HG02759 (cell line): ENCODE measurements at regions not wholly inside any gene's neighbourhood (a gene's known extent, or its start where the extent isn't known, plus 50 kb on each side); places are given as distances from the start of the nearest gene placed in this dataset.

Experiments used
- ATAC-seq: cut with Tn5 transposase; IDR thresholded peaks from one replicate; pipeline ENCODE4 v1.9.1; 2021; ENCODE audit warnings: mild to moderate bottlenecking, moderate library complexity; ENCODE audit not compliant: unreplicated experiment

DNA sequence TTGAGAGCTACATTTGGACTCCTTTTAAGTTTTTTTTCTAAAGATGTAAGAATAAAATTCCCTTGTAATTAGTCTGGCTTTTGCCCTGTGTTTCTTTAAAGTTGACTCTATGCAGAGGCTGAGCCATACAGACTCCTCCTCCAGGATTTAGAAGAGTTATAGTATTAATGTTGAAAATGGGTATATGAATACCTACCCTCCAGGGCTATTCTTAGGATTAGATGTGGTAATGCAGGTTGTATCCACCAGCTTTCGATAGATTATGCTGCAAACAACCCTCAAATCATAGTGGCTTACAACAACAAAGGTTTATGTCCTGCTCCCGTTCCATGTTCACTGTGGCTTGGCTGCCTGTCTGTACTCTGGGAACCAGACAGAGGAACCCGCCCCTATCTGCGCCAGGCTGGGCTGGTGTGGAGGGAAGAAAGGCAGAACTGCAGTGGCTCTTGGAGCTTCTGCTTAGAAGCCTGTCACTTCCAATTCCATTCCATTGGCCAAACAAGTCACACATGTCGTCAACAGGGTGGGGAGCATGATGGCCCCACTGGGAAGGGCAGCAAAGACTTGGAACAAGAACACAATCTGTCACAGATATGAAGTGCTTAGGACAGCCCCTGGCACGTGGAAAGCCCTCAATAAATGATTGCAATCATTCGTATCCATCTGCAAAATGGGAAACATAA, 290.8 kb downstream of the FOXO1 start:
- no peak for ATAC-seq

DNA sequence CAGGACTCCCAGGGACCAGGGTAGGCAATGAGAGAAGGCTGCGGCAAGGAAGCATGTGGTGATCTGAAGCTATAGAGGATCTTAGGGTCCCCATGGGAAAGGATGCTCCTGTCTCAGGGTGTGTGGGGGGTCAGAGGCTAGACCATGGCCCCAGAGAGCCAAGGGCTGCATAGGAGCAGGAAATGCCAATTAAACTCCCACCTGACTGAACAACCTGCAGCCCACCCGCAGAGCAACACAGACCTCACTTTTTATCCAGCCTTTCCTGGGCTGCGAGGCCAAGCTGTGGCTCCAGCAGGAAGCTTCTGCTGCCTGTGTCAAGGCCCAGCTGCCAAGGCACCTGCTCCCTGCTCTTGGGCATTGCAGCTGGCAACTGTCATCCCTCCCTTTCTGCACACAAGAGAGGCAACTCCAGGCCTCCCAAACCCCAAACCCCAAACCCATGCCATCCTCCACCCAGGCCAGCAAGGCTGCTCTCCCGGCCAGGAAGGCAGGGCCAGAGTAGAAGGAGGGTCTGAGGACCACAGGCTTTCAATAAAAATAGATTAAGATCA, 290.1 kb downstream of the FOXO1 start:
- no peak for ATAC-seq

DNA sequence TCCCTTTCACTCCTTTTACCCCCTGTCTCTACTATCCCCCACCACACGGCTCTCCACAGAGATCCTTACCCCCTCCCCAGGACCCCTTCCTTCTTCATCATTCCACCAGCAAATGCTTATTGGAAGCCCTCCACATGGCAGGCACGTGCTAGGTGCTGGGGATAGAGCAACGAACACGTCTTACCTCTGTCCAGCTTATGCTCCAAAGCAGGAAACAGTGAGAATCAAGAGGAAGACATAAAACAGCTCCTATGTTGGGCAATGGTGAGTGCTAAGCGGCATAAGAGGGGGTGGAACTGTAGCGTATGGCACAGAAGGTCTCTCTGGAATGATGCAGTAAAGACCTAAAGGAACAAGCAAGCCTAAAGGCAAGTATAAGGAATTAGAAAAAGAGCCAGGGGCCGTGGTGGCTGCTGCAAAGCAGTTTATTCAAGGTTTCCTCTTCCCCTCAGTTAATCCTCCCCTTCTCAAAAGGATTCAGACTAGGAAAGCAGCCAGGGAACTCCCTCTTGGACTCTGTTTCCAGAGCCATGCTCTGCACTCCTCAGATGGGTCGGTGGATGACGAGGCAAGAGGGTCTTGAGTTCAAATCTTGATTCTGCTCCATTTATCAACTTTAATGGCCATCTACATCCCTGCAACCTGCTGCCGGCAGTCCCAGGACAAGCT, 289.4 kb downstream of the FOXO1 start:
- ATAC-seq = no peak

DNA sequence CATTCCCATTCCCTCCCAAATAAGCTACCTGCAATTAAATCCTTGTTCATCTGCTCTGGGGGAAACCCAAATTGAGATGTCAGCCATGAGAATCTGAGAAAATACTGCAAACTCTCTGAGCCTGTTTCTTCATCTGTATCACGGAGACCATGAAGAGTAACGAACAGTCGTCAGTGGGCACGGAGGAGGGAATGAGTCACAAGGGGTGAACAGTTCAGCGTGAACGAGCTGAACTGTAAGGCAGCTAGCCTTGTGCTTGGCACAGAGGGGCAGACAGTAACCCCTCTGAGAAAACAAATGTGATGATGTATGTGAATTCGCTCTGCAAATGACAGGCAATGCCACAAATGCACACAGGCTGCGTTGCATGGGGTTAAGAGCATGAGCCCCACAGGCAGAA, 288.7 kb downstream of the FOXO1 start:
- ATAC-seq = no peak

DNA sequence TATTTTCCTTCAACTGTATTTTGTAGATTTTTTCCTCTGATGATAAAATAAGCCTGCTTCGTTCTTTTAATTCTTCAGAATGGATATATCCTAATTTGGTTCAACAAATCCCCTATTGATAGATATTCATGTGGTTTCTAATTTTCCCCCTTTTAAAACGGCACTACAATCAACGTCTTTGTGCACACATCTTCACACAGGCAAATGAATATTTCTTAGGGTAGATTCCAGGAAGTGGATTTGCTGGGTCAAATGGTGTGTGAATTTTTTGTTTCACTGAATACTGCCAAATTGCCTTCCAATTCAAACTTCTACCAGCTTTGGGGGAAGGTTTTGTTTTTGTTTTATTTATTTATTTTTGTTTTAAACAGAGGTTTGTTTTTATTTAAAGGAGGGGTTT, 287.2 kb downstream of the FOXO1 start:
- ATAC-seq = no peak

GRCh38 chr13:40379794-40380578, 286.5 kb downstream of the FOXO1 start:
- no peak for ATAC-seq

DNA sequence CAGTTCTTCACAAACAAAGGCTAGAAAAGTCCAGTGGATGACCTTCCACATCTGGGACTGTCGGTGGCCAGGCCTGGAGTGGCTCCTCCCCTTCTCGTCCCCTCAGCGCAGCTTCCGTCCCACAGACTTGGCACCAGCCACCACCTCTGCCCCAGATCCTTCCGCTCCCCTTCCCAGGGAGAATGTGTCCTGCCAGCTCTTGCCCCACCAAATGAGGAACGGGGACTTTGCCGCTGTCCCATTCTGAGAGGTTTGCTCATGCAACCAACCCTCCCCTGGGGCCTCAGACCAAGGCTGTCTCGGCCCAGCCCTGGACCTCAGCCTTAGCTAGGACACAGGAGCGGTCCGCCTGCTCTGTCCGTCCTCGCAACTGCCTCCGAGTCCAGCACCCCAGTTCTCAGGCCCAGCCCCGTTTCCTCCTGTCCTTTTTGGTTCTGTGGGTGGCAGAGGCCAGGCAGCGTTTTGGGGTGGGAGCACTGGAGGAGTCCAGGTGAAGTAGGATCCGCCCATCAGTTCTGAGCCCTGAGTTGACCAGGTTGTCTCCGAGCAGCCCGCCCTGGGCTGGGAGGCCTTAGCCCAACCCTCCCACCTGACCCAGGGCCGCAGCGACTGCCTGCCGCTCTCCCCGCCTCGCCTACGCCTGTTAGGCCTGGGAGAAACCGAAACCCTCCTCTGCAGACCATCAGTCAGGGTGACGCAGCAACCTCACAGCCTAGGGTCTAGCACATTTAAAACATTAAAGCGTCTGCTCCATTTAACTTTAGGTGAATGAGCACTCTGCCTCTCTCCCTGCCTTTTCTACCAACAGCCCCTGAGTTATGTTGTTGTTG, 284.3 kb downstream of the FOXO1 start:
- no peak for ATAC-seq

GRCh38 chr13:40383132-40383531, 283.3 kb downstream of the FOXO1 start:
- ATAC-seq = no peak

- ATAC-seq = no peak
These were observed 282.6 kb downstream of the FOXO1 start for GRCh38 chr13:40383885-40384284.

- ATAC-seq = no peak
These were observed 281.2 kb downstream of the FOXO1 start for GRCh38 chr13:40384976-40385857.

GRCh38 chr13:40385858-40386180, 280.6 kb downstream of the FOXO1 start:
- ATAC-seq = no peak

GRCh38 chr13:40386586-40386985, 279.9 kb downstream of the FOXO1 start:
- ATAC-seq = no peak

DNA sequence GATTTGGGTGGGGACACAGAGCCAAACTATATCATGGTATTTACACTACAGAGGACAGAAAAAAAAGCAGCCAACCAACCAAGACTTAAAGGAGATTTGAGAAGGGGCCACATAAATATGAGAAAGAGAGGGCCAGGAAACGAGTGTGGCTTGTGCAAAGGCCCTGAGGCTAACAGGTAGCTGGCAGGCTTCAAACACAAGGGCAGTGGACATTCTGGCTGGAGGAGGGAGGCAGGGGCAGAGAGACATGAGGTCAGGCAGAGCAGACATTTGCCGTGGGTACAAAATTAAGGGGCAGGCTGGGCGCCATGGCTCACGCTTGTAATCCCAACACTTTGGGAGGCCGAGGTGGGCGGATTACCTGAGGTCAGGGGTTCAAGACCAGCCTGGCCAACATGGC, 278.7 kb downstream of the FOXO1 start:
- ATAC-seq = no peak

- ATAC-seq = peak; percentile 99
These were observed 277.8 kb downstream of the FOXO1 start for GRCh38 chr13:40388617-40389016.

- peak; percentile 43 for ATAC-seq
These were observed 277.3 kb downstream of the FOXO1 start for GRCh38 chr13:40389081-40389641.

GRCh38 chr13:40390401-40390916, 276.0 kb downstream of the FOXO1 start:
- no peak for ATAC-seq

GRCh38 chr13:40391788-40392187, 274.7 kb downstream of the FOXO1 start:
- no peak for ATAC-seq

- no peak for ATAC-seq
These were observed 272.0 kb downstream of the FOXO1 start for GRCh38 chr13:40394304-40394985.

- no peak for ATAC-seq
These were observed 268.4 kb downstream of the FOXO1 start for GRCh38 chr13:40398065-40398464.
